Skeletal muscle tissue (tissue), 3 donors: ENCODE measurements at regions not wholly inside any gene's neighbourhood (a gene's known extent, or its start where the extent isn't known, plus 50 kb on each side); places are given as distances from the start of the nearest gene placed in this dataset.
"Not testable (repeated sequence)": the region's sequence is repeated elsewhere in the genome, so short reads cannot be mapped to it uniquely, and the experiment has no call there.

Experiments used
- H3K27ac ChIP-seq: one replicate; pipeline ENCODE4 v1.7.0; 2013; ENCODE audit warnings: mild to moderate bottlenecking, low read depth, low read length, inconsistent platforms
- H3K27me3 ChIP-seq, 3 donors: one replicate each; pipeline ENCODE4 v1.7.0; 2013; ENCODE audit warnings: low read length in 3 of 3; ENCODE audit not compliant: control insufficient read depth in 3 of 3, insufficient read depth in 3 of 3
- H3K36me3 ChIP-seq, 3 donors: one replicate each; pipeline ENCODE4 v1.7.0; 2013; ENCODE audit warnings: low read length in 3 of 3; ENCODE audit not compliant: control insufficient read depth in 3 of 3, insufficient read depth in 3 of 3
- H3K4me1 ChIP-seq, 3 donors: one replicate each; pipeline ENCODE4 v1.7.0; 2013; ENCODE audit warnings: low read length in 3 of 3, mild to moderate bottlenecking in 3 of 3; ENCODE audit not compliant: control insufficient read depth in 3 of 3, insufficient read depth in 3 of 3
- H3K4me3 ChIP-seq, 3 donors: one replicate each; pipeline ENCODE4 v1.7.0; 2013; ENCODE audit warnings: low read length in 3 of 3
- H3K9ac ChIP-seq, 3 donors: one replicate each; pipeline ENCODE4 v1.7.0; 2013; ENCODE audit warnings: low read length in 3 of 3, mild to moderate bottlenecking in 3 of 3, moderate library complexity in 2 of 3, low read depth in 1 of 3
- H3K9me3 ChIP-seq, 3 donors: one replicate each; pipeline ENCODE4 v1.7.0; 2013; ENCODE audit warnings: low read length in 3 of 3; ENCODE audit not compliant: control insufficient read depth in 3 of 3
- donor health status: Osteomylitis.

- H3K36me3 ChIP-seq: peaks cover 0 to 2% (median 0%) of the 10 kb centered on the region in 3 donors
- no peak overlapping the region for H3K4me3 ChIP-seq
- no peak overlapping the region for H3K27ac ChIP-seq
- H3K4me1 ChIP-seq: peaks cover 3 to 11% (median 3%) of the 10 kb centered on the region in 3 donors
- H3K9ac ChIP-seq: no peak overlapping the region
- no peaks in the 10 kb centered on the region for H3K27me3 ChIP-seq
- H3K9me3 ChIP-seq: no peaks in the 10 kb centered on the region
Measured at GRCh38 chr18:46224181-46224775, 120.1 kb downstream of the HAUS1 start.

DNA sequence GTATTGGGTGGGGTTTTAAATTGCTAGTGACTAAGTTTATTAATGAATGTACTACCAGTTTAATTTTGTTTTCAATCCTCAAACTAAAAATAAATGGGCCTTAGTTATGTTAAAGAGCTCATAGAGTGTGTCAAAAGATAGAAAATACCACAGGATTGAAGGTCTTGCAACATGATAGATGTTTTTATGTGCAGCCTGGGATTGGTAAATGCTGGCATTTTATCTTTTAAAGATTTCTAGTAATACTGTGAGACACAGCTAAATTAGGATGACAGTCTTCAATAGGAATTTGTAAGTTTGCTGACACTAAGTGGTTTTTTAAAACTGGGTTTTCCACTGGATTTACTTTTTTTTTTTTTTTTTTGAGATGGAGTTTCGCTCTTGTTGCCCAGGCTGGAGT, 122.3 kb downstream of the HAUS1 start:
- Histone ChIP-seq H3K9ac (no peak overlapping the region), H3K36me3 (no peaks in the 10 kb centered on the region), H3K9me3 (no peaks in the 10 kb centered on the region), H3K4me1 (peaks cover 3 to 13% (median 5%) of the 10 kb centered on the region in 3 donors), H3K27me3 (no peaks in the 10 kb centered on the region), H3K27ac (no peak overlapping the region), H3K4me3 (no peak overlapping the region)

DNA sequence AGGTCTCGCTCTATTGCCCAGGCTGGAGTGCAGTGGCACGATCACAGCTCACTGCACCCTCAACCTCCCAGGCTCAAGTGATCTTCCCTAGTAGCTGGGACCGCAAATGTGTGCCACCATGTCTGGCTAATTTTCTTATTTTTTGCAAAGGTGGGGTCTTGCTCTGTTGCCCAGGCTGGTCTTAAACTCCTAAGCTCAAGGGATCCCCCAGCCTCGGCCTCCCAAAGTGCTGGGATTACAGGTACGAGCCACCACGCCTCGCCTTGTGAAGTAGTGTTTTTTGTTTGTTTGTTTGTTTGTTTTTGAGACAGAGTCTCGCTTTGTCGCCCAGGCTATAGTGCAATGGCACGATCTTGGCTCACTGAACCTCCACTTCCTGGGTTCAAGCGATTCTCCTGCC, 125.5 kb downstream of the HAUS1 start:
- H3K27me3 ChIP-seq, H3K36me3 ChIP-seq, H3K4me3 ChIP-seq, H3K9ac ChIP-seq, H3K4me1 ChIP-seq, H3K27ac ChIP-seq, H3K9me3 ChIP-seq: not testable (repeated sequence)

GRCh38 chr18:46236156-46236555, 132.0 kb downstream of the HAUS1 start:
- peaks cover 0 to 11% (median 10%) of the 10 kb centered on the region in 3 donors for H3K4me1 ChIP-seq
- H3K4me3 ChIP-seq: no peak overlapping the region
- H3K27me3 ChIP-seq: no peaks in the 10 kb centered on the region
- no peaks in the 10 kb centered on the region for H3K9me3 ChIP-seq
- H3K9ac ChIP-seq: no peak overlapping the region
- H3K36me3 ChIP-seq: peaks cover 0 to 5% (median 0%) of the 10 kb centered on the region in 3 donors
- H3K27ac ChIP-seq: no peak overlapping the region

DNA sequence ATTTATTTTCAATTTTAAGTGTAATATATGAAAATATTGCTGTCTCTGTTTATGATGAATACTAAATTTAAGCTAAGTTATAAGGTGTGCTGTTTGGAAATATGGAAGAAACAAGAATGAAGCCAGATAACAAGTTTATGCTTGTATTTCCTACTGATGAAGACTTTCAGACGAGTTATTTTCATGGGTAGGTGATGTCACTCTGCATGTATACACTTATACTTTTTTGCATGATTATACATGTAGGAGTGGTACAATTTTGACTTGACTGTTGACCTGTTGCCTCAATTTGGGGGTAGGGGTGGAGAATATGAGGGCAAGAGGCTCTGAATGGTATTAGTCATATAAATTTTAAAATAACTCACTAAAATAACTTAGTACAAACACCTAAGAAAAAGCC, 133.7 kb downstream of the HAUS1 start:
- Histone ChIP-seq H3K4me3 (no peak overlapping the region), H3K9me3 (no peaks in the 10 kb centered on the region), H3K36me3 (peaks cover 0 to 5% (median 0%) of the 10 kb centered on the region in 3 donors), H3K27me3 (no peaks in the 10 kb centered on the region), H3K9ac (no peak overlapping the region), H3K27ac (no peak overlapping the region), H3K4me1 (peaks cover 0 to 11% (median 10%) of the 10 kb centered on the region in 3 donors)

GRCh38 chr18:46239549-46239948, 135.4 kb downstream of the HAUS1 start:
- Histone ChIP-seq H3K36me3 (peaks cover 0 to 5% (median 0%) of the 10 kb centered on the region in 3 donors), H3K9me3 (no peaks in the 10 kb centered on the region), H3K27ac (no peak overlapping the region), H3K4me1 (peaks cover 0 to 9% (median 9%) of the 10 kb centered on the region in 3 donors), H3K4me3 (no peak overlapping the region), H3K27me3 (no peaks in the 10 kb centered on the region), H3K9ac (no peak overlapping the region)

- Histone ChIP-seq H3K4me1 (peaks cover 0 to 5% (median 4%) of the 10 kb centered on the region in 3 donors), H3K9me3 (no peaks in the 10 kb centered on the region), H3K9ac (no peak overlapping the region), H3K27ac (no peak overlapping the region), H3K27me3 (no peaks in the 10 kb centered on the region), H3K36me3 (peaks cover 0 to 5% (median 0%) of the 10 kb centered on the region in 3 donors), H3K4me3 (no peak overlapping the region)
Measured at GRCh38 chr18:46239998-46240397, 135.8 kb downstream of the HAUS1 start.

- not testable (repeated sequence) for H3K4me3 ChIP-seq, H3K36me3 ChIP-seq, H3K27me3 ChIP-seq, H3K4me1 ChIP-seq, H3K27ac ChIP-seq, H3K9ac ChIP-seq, H3K9me3 ChIP-seq
Measured at GRCh38 chr18:46241393-46241792, 137.2 kb downstream of the HAUS1 start.

DNA sequence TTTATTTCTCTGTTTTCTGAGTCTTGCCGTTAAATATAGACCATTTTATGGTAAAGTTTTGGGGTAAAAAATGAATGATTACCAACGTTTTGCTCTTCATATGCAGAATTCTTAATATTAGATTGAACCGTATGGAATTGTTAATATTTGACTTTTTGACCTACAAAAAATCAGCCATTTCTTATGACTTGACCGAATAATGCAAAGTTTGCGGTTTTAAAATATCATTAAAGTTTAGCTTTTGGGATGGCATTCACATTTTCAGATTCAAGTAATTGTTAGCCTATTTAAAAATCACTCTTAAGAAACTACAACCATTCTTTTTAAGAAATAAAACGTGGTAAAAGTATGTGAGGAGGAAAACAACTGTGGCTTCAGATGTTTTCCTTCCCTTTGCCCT, 138.0 kb downstream of the HAUS1 start:
- Histone ChIP-seq H3K27ac (no peak overlapping the region), H3K27me3 (no peaks in the 10 kb centered on the region), H3K9me3 (no peaks in the 10 kb centered on the region), H3K36me3 (peaks cover 0 to 5% (median 0%) of the 10 kb centered on the region in 3 donors), H3K4me3 (no peak overlapping the region), H3K4me1 (no peaks in the 10 kb centered on the region), H3K9ac (no peak overlapping the region)

- Histone ChIP-seq H3K27me3 (no peaks in the 10 kb centered on the region), H3K9ac (no peak overlapping the region), H3K36me3 (peaks cover 0 to 7% (median 0%) of the 10 kb centered on the region in 3 donors), H3K4me1 (no peaks in the 10 kb centered on the region), H3K9me3 (no peaks in the 10 kb centered on the region), H3K27ac (no peak overlapping the region), H3K4me3 (no peak overlapping the region)
Measured at GRCh38 chr18:46243095-46243494, 138.9 kb downstream of the HAUS1 start.
